ENCODE measurements at regions not wholly inside any gene's neighbourhood (a gene's known extent, or its start where the extent isn't known, plus 50 kb on each side); places are given as distances from the start of the nearest gene placed in this dataset.

- TF ChIP-seq POLR2A (IDR thresholded peaks at IDR 0.05) (no peak), CTCF (IDR thresholded peaks at IDR 0.05) (no peak)
Measured at GRCh38 chr7:131903315-131903714, 346.9 kb upstream of the PODXL start.

Measured in gastroesophageal sphincter (tissue), 3 donors.